OCI-LY1 (cell line): ENCODE measurements at regions not wholly inside any gene's neighbourhood (a gene's known extent, or its start where the extent isn't known, plus 50 kb on each side); places are given as distances from the start of the nearest gene placed in this dataset.

Experiments used
- H2AFZ ChIP-seq: fragments of 200-600 bp; sonication (generic), shearing (Covaris generic); 2 replicates; pipeline ENCODE4 v1.6.0; 2014; ENCODE audit warnings: antibody characterized with exemption, mild to moderate bottlenecking, low read length
- H3F3A ChIP-seq: fragments of 200-600 bp; sonication (generic), shearing (Covaris generic); 2 replicates; pipeline ENCODE4 v1.6.0; 2014; ENCODE audit warnings: mild to moderate bottlenecking, antibody characterized with exemption, low read length, moderate library complexity; ENCODE audit not compliant: insufficient read depth
- H3K27ac ChIP-seq: fragments of 200-600 bp; sonication (generic); 2 replicates; pipeline ENCODE4 v1.5.1; 2014; ENCODE audit warnings: low read length, mixed run types, mild to moderate bottlenecking, low read depth; ENCODE audit not compliant: poor library complexity, severe bottlenecking
- H3K27me3 ChIP-seq: fragments of 200-600 bp; sonication (generic); 2 replicates; pipeline ENCODE4 v1.6.0; 2014; ENCODE audit warnings: antibody characterized with exemption, mild to moderate bottlenecking, low read length, moderate library complexity; ENCODE audit not compliant: insufficient read depth
- H3K36me3 ChIP-seq: fragments of 200-600 bp; sonication (generic); 2 replicates; pipeline ENCODE4 v1.6.1; 2014; ENCODE audit warnings: mild to moderate bottlenecking, antibody characterized with exemption, low read length, moderate library complexity, mixed read lengths; ENCODE audit not compliant: insufficient read depth
- H3K4me1 ChIP-seq: fragments of 200-600 bp; sonication (generic); 2 replicates; pipeline ENCODE4 v1.5.1; 2014; ENCODE audit warnings: mild to moderate bottlenecking, low read length, moderate library complexity; ENCODE audit not compliant: insufficient read depth, severe bottlenecking
- H3K4me2 ChIP-seq: fragments of 200-600 bp; sonication (generic), shearing (Covaris generic); 2 replicates; pipeline ENCODE4 v1.6.1; 2014; ENCODE audit warnings: low read length
- H3K4me3 ChIP-seq: fragments of 200-600 bp; sonication (generic); 2 replicates; pipeline ENCODE4 v1.5.1; 2014; ENCODE audit warnings: low read length, low read depth, mild to moderate bottlenecking, mixed read lengths; ENCODE audit not compliant: poor library complexity, severe bottlenecking
- H3K79me2 ChIP-seq: fragments of 200-600 bp; shearing (Covaris generic); 2 replicates; pipeline ENCODE4 v1.6.1; 2016; ENCODE audit warnings: mixed run types, low read length, mixed read lengths; ENCODE audit not compliant: insufficient read depth
- H3K9ac ChIP-seq: fragments of 200-600 bp; sonication (generic), shearing (Covaris generic); 2 replicates; pipeline ENCODE4 v1.6.1; 2014; ENCODE audit warnings: mild to moderate bottlenecking, low read length, mixed read lengths
- H3K9me2 ChIP-seq: fragments of 200-600 bp; sonication (generic), shearing (Covaris generic); 2 replicates; pipeline ENCODE4 v1.6.1; 2014; ENCODE audit warnings: low read depth, mild to moderate bottlenecking, low read length, mixed read lengths
- H3K9me3 ChIP-seq: fragments of 200-600 bp; shearing (Covaris generic); 2 replicates; pipeline ENCODE4 v1.6.1; 2014; ENCODE audit warnings: low read length, mixed read lengths
- H4K20me1 ChIP-seq: fragments of 200-600 bp; sonication (generic), shearing (Covaris generic); 2 replicates; pipeline ENCODE4 v1.6.0; 2016; ENCODE audit warnings: mild to moderate bottlenecking, low read length; ENCODE audit not compliant: insufficient read depth
- CTCF ChIP-seq: fragments of 200-600 bp; sonication (generic), shearing (Covaris generic); IDR thresholded peaks from 2 replicates; pipeline ENCODE4 v1.5.1; 2017; ENCODE audit warnings: mild to moderate bottlenecking, antibody characterized with exemption, low read length, moderate library complexity, mixed read lengths
- EZH2 ChIP-seq: fragments of 200-600 bp; sonication (generic), shearing (Covaris generic); IDR thresholded peaks from 2 replicates; pipeline ENCODE4 v1.8.0; 2017; ENCODE audit warnings: borderline replicate concordance, mixed run types, mild to moderate bottlenecking, antibody characterized with exemption, low read length, moderate library complexity, mixed read lengths

- H3K4me3 ChIP-seq = no peak overlapping the region
- H3K27me3 ChIP-seq = no peaks in the 10 kb centered on the region
Observed at GRCh38 chr17:77905766-77906165, 52.7 kb upstream of the TNRC6C start.

GRCh38 chr17:77906377-77906871, 52.1 kb upstream of the TNRC6C start:
- Histone ChIP-seq H3K9me2 (no peaks in the 10 kb centered on the region), H3F3A (no peaks in the 10 kb centered on the region), H2AFZ (no peak overlapping the region), H3K36me3 (no peaks in the 10 kb centered on the region), H3K4me1 (no peaks in the 10 kb centered on the region), H3K79me2 (no peaks in the 10 kb centered on the region), H3K27me3 (no peaks in the 10 kb centered on the region), H4K20me1 (no peaks in the 10 kb centered on the region), H3K27ac (no peak overlapping the region), H3K4me2 (no peak overlapping the region), H3K9ac (no peak overlapping the region), H3K9me3 (no peaks in the 10 kb centered on the region), H3K4me3 (no peak overlapping the region)
- no peak for TF ChIP-seq EZH2
- TF ChIP-seq CTCF = no peak

More at GRCh38 chr17:77905766-77906165, 52.7 kb upstream of the TNRC6C start:
- Histone ChIP-seq H3K9me3 (no peaks in the 10 kb centered on the region), H4K20me1 (no peaks in the 10 kb centered on the region), H3K4me2 (no peak overlapping the region), H3K4me1 (no peaks in the 10 kb centered on the region), H3F3A (no peaks in the 10 kb centered on the region), H3K27ac (no peak overlapping the region), H3K9me2 (no peaks in the 10 kb centered on the region), H2AFZ (no peak overlapping the region), H3K36me3 (no peaks in the 10 kb centered on the region), H3K9ac (no peak overlapping the region), H3K79me2 (no peaks in the 10 kb centered on the region)
- no peak for TF ChIP-seq EZH2
- no peak for TF ChIP-seq CTCF

- H2AFZ ChIP-seq = no peak overlapping the region
- no peaks in the 10 kb centered on the region for H3K79me2 ChIP-seq
- no peak overlapping the region for H3K9ac ChIP-seq
- H3K27ac ChIP-seq = no peak overlapping the region
- no peaks in the 10 kb centered on the region for H3K9me3 ChIP-seq
- H3K4me1 ChIP-seq = no peaks in the 10 kb centered on the region
- H3K27me3 ChIP-seq = no peaks in the 10 kb centered on the region
- TF ChIP-seq EZH2 = no peak
- H3K4me3 ChIP-seq = no peak overlapping the region
- H4K20me1 ChIP-seq = no peaks in the 10 kb centered on the region
- no peaks in the 10 kb centered on the region for H3K9me2 ChIP-seq
- no peak overlapping the region for H3K4me2 ChIP-seq
- no peaks in the 10 kb centered on the region for H3F3A ChIP-seq
- H3K36me3 ChIP-seq = no peaks in the 10 kb centered on the region
Observed at GRCh38 chr17:77907497-77908461, 50.7 kb upstream of the TNRC6C start.
